Midbrain (tissue), 1 donor: ENCODE measurements at regions not wholly inside any gene's neighbourhood (a gene's known extent, or its start where the extent isn't known, plus 50 kb on each side); places are given as distances from the start of the nearest gene placed in this dataset.

Source experiments
- DNase-seq: peaks from one replicate; lab custom pipeline; 2025; lab: John Stamatoyannopoulos, UW

GRCh38 chrX:3780564-3780963, 67.1 kb upstream of the PRKX start:
- DNase-seq = no peak

DNA sequence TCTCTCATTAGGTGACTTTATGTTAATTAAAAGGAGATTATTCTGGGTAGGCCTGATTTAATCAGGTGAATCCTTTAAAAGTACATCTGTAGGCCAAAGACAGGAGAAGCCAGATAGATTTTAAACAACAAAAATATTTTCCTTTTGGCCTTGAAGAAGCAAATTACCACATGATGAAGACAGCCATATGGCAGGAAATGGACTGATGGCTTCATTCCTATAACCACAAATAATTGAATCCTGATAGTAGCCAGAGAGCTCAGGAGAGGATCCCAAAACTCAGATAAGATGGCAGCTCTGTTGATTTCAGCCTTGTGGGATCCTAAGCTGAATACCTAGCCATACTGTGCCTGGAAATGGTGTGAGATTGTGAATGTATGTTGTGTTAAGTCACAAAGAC, 66.1 kb upstream of the PRKX start:
- DNase-seq = no peak

DNA sequence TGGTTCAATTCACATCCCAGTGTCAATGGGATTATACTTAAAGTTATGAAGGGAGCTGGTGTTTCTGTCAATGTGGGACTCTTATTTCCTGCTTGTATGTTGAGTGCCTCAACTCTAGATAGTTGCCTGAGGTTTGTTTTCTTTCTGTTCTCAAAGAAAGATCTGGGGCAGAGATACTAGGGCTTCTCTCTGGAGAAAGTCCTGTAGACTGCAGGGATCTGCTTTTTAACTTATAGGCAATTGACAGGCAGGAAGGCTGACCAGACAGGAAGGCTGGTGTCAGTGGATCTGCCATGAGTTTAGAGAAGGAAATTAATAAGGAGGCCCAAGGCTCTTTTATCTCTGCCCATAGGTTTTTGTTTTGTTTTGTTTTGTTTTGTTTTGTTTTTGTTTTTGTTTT, 64.0 kb upstream of the PRKX start:
- DNase-seq = no peak

- DNase-seq = no peak
Measured at GRCh38 chrX:3771766-3772165, 58.3 kb upstream of the PRKX start.

DNA sequence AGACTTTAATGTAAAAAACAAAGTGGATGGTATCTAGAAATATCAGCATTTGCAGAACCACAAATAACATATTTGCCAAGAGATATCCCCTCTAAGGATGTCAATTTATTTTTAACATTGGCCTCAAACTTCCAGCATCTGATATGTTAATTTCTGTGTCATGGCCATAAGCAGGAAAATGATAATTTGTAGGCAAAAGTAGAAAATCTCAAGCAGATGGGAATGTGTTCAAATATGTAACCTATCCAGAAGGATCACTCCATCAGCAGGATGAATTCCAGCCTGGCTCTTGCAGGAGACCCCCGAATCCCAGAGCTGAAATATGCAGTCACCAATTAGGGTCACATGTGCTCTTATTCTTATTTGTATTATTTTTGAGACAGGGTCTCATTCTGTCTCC, 55.4 kb upstream of the PRKX start:
- DNase-seq = no peak
